ENCODE measurements at regions not wholly inside any gene's neighbourhood (a gene's known extent, or its start where the extent isn't known, plus 50 kb on each side); places are given as distances from the start of the nearest gene placed in this dataset.

DNA sequence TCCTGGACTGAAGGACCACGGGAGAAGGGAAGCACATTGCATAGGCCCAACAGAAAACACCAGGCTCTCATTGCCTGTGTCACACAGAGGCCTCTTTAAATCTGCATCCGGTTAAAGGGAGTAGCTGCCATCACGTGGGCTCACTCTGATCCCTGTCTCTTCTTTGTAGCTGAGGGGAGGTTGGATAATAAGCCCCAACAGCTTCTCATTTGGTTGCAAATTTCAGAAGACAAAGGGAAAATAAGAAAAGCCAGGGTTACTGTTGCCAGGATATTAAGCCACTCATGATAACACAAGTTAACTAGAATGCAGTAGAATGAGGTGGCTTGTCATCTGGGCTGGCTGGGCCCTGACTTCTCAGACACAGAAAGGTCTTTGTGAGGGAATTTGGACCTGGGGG lies 325.1 kb upstream of the ERCC4 start:
- no peaks in the 10 kb centered on the region for H3K9me3 ChIP-seq (replicated peaks; ENCODE audit: control insufficient read depth, insufficient read depth, low read depth, low read length)
- H3K4me2 ChIP-seq (ENCODE audit: insufficient read depth, low read length), result no peak overlapping the region
- H3K27ac ChIP-seq (ENCODE audit: extremely low read depth, low read depth, low read length), result no peak overlapping the region
- no peak overlapping the region for H2AFZ ChIP-seq (ENCODE audit: low read depth, low read length)
- H3K4me3 ChIP-seq, result no peak overlapping the region
- BruUV-seq (replicated peaks), result no TSS peak
- H4K20me1 ChIP-seq (replicated peaks; ENCODE audit: control insufficient read depth, insufficient read depth, low read length), result no peaks in the 10 kb centered on the region
- no peak overlapping the region for H3K9ac ChIP-seq (ENCODE audit: insufficient read depth in 1 of 2, low read depth in 2 of 2, low read length in 2 of 2)
- WGBS (ENCODE audit: insufficient coverage, low coverage, missing lambda C conversion rate), result 0% methylated on average over 2 of the region's 3 CpGs
- CTCF ChIA-PET (ENCODE audit: low intra/inter-chr PET ratio), result no interaction called here
- H3K27me3 ChIP-seq (ENCODE audit: control insufficient read depth in 2 of 2, insufficient read depth in 2 of 2, low read length in 2 of 2), result peaks cover 0 to 5% of the 10 kb centered on the region in 2 experiments; a peak in 1 of 5 replicates
- TF ChIP-seq ZFX (CRISPR knock-in tag; IDR thresholded peaks at IDR 0.05), result no peak
- TF ChIP-seq, protein P1, sequence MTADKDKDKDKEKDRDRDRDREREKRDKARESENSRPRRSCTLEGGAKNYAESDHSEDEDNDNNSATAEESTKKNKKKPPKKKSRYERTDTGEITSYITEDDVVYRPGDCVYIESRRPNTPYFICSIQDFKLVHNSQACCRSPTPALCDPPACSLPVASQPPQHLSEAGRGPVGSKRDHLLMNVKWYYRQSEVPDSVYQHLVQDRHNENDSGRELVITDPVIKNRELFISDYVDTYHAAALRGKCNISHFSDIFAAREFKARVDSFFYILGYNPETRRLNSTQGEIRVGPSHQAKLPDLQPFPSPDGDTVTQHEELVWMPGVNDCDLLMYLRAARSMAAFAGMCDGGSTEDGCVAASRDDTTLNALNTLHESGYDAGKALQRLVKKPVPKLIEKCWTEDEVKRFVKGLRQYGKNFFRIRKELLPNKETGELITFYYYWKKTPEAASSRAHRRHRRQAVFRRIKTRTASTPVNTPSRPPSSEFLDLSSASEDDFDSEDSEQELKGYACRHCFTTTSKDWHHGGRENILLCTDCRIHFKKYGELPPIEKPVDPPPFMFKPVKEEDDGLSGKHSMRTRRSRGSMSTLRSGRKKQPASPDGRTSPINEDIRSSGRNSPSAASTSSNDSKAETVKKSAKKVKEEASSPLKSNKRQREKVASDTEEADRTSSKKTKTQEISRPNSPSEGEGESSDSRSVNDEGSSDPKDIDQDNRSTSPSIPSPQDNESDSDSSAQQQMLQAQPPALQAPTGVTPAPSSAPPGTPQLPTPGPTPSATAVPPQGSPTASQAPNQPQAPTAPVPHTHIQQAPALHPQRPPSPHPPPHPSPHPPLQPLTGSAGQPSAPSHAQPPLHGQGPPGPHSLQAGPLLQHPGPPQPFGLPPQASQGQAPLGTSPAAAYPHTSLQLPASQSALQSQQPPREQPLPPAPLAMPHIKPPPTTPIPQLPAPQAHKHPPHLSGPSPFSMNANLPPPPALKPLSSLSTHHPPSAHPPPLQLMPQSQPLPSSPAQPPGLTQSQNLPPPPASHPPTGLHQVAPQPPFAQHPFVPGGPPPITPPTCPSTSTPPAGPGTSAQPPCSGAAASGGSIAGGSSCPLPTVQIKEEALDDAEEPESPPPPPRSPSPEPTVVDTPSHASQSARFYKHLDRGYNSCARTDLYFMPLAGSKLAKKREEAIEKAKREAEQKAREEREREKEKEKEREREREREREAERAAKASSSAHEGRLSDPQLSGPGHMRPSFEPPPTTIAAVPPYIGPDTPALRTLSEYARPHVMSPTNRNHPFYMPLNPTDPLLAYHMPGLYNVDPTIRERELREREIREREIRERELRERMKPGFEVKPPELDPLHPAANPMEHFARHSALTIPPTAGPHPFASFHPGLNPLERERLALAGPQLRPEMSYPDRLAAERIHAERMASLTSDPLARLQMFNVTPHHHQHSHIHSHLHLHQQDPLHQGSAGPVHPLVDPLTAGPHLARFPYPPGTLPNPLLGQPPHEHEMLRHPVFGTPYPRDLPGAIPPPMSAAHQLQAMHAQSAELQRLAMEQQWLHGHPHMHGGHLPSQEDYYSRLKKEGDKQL (CRISPR knock-in tag; IDR thresholded peaks at IDR 0.05; ENCODE audit: borderline replicate concordance), result no peak
- TF ChIP-seq NR2C2 (CRISPR knock-in tag; IDR thresholded peaks at IDR 0.05), result no peak
- no peak for TF ChIP-seq NR2C2 (tag; IDR thresholded peaks at IDR 0.05)
- TF ChIP-seq COPS2 (conservative IDR thresholded peaks at IDR 0.05), result no peak
- no peak for TF ChIP-seq HLTF (IDR thresholded peaks at IDR 0.05)
- TF ChIP-seq, protein P2, sequence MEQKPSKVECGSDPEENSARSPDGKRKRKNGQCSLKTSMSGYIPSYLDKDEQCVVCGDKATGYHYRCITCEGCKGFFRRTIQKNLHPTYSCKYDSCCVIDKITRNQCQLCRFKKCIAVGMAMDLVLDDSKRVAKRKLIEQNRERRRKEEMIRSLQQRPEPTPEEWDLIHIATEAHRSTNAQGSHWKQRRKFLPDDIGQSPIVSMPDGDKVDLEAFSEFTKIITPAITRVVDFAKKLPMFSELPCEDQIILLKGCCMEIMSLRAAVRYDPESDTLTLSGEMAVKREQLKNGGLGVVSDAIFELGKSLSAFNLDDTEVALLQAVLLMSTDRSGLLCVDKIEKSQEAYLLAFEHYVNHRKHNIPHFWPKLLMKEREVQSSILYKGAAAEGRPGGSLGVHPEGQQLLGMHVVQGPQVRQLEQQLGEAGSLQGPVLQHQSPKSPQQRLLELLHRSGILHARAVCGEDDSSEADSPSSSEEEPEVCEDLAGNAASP (IDR thresholded peaks at IDR 0.05), result no peak
- no peak for TF ChIP-seq JUNB (CRISPR knock-in tag; conservative IDR thresholded peaks at IDR 0.05)
- TF ChIP-seq ARHGAP35 (IDR thresholded peaks at IDR 0.05; ENCODE audit: partially characterized antibody), result no peak
- no peak for TF ChIP-seq PTRF (tag; IDR thresholded peaks at IDR 0.05)
- TF ChIP-seq CBX2 (IDR thresholded peaks at IDR 0.05; ENCODE audit: insufficient read depth, low read length, poor library complexity, severe bottlenecking), result no peak
- no peak for TF ChIP-seq POU5F1 (IDR thresholded peaks at IDR 0.05; ENCODE audit: borderline replicate concordance, low read depth, low read length, partially characterized antibody)
- no peak for TF ChIP-seq RBM34 (IDR thresholded peaks at IDR 0.05; ENCODE audit: borderline replicate concordance, insufficient read depth, low read length)
- TF ChIP-seq RBM15 (IDR thresholded peaks at IDR 0.05; ENCODE audit: insufficient read depth, low read length), result no peak
- TF ChIP-seq BRCA1 (IDR thresholded peaks at IDR 0.05), result no peak
- TF ChIP-seq BRCA1 (CRISPR knock-in tag; IDR thresholded peaks at IDR 0.05), result no peak
- no peak for TF ChIP-seq CBX3 (IDR thresholded peaks at IDR 0.05; ENCODE audit: borderline replicate concordance in 1 of 2, low read length in 2 of 2)
- TF ChIP-seq SMC3 (conservative IDR thresholded peaks at IDR 0.05; ENCODE audit: insufficient read depth, low read depth, low read length), result no peak
- TF ChIP-seq NR2C1 (IDR thresholded peaks at IDR 0.05), result no peak
- no peak for TF ChIP-seq NR2C1 (tag; IDR thresholded peaks at IDR 0.05)
- H3K36me3 ChIP-seq (ENCODE audit: control insufficient read depth, insufficient read depth, low read length), result no peaks in the 10 kb centered on the region
- FAIRE-seq (no peak), ATAC-seq (no peak), DNase-seq (ENCODE audit: extremely low read depth in 1 of 4, low spot score in 3 of 4) (no peak)
- H3K9me1 ChIP-seq (ENCODE audit: control insufficient read depth, insufficient read depth, low read length), result no peaks in the 10 kb centered on the region
- no peaks in the 10 kb centered on the region for H3K4me1 ChIP-seq (replicated peaks in 1 of 2; ENCODE audit: control insufficient read depth in 2 of 2, insufficient read depth in 2 of 2, low read length in 2 of 2)
- POLR2A ChIA-PET, result no interaction called here
- no peaks in the 10 kb centered on the region for H3K79me2 ChIP-seq (ENCODE audit: control insufficient read depth, insufficient read depth, low read length)
- intact Hi-C loops (cut with micrococcal nuclease) (no loop called here), in situ Hi-C loops (cut with MboI) (no loop called here)
